Left ventricle myocardium inferior (tissue), 1 donor: ENCODE measurements at regions not wholly inside any gene's neighbourhood (a gene's known extent, or its start where the extent isn't known, plus 50 kb on each side); places are given as distances from the start of the nearest gene placed in this dataset.

Source experiments
- DNase-seq: peaks from one replicate; pipeline ENCODE4 v3.0.0-alpha.2; 2020
- H3K27ac ChIP-seq: fragments of 200-600 bp; replicated peaks from 2 replicates; pipeline ENCODE4 v1.8.0; 2021
- H3K27me3 ChIP-seq: fragments of 200-600 bp; 2 replicates; pipeline ENCODE4 v1.8.0; 2021; ENCODE audit warnings: low read depth
- H3K36me3 ChIP-seq: fragments of 200-600 bp; 2 replicates; pipeline ENCODE4 v1.8.0; 2021
- H3K4me1 ChIP-seq: fragments of 200-600 bp; 2 replicates; pipeline ENCODE4 v1.8.0; 2021
- H3K4me3 ChIP-seq: fragments of 200-600 bp; 2 replicates; pipeline ENCODE4 v1.8.0; 2021; ENCODE audit warnings: mild to moderate bottlenecking, moderate library complexity
- H3K9me3 ChIP-seq: fragments of 200-600 bp; replicated peaks from 2 replicates; pipeline ENCODE4 v1.8.0; 2021
- intact Hi-C: fragments of 100-400 bp; cut with micrococcal nuclease; formaldehyde crosslinking; loops from one replicate; pipeline ENCODE4 v1.11.0; 2022
- TF ChIP-seq, protein P1 (sequence below): fragments of 200-600 bp; IDR thresholded peaks from 2 replicates; pipeline ENCODE4 v1.8.0; 2021; ENCODE audit warnings: antibody characterized with exemption, mild to moderate bottlenecking, borderline replicate concordance
- donor health status: DM: no; HTN: yes; CAD: no; lungs with severe emphysema.

DNA sequence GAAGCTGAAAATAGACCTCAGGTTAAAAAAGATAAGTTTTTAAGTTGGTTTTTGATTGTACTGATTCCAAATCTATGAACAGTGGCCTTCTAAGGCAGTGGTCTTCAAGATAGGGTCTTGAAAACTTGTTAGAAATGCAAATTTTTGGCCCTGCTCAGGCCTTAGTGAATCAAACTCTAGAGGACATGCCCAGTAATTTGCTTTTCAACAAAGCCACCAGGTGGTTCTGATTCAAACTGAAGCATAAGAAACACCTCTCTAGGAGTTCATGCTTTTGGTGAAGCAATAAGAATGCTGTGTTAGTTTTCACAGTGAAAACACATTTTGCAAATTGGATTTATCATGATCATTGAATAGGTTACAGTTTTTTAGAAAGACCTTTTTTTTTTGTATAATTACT lies 1849.4 kb upstream of the AGA start:
- intact Hi-C loops: no loop called here
- H3K4me3 ChIP-seq: no peak overlapping the region
- no peak for DNase-seq
- TF ChIP-seq, protein P1, sequence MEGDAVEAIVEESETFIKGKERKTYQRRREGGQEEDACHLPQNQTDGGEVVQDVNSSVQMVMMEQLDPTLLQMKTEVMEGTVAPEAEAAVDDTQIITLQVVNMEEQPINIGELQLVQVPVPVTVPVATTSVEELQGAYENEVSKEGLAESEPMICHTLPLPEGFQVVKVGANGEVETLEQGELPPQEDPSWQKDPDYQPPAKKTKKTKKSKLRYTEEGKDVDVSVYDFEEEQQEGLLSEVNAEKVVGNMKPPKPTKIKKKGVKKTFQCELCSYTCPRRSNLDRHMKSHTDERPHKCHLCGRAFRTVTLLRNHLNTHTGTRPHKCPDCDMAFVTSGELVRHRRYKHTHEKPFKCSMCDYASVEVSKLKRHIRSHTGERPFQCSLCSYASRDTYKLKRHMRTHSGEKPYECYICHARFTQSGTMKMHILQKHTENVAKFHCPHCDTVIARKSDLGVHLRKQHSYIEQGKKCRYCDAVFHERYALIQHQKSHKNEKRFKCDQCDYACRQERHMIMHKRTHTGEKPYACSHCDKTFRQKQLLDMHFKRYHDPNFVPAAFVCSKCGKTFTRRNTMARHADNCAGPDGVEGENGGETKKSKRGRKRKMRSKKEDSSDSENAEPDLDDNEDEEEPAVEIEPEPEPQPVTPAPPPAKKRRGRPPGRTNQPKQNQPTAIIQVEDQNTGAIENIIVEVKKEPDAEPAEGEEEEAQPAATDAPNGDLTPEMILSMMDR: no peak
- no peaks in the 10 kb centered on the region for H3K36me3 ChIP-seq
- H3K4me1 ChIP-seq: no peaks in the 10 kb centered on the region
- H3K9me3 ChIP-seq: peaks cover 18% of the 10 kb centered on the region
- no peak overlapping the region for H3K27ac ChIP-seq
- H3K27me3 ChIP-seq: no peaks in the 10 kb centered on the region

DNA sequence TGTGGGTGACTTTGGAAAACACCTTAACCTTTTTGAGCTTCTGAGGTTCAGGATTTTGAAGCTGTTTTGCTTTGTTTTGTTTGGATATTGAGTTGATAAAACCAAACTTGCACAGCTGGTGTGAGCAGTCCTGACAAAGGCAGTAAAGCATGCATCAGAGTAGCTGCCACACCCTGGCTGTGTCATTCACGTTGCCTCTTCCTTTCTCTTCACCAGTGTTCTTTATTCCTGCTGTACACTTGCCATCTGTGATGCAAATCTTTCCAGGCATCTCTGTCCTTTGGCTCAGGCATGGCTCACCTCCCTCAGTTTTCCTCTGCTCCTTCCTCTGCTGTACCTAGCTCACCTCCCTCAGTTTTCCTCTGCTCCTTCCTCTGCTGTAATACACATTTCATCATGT lies 1850.2 kb upstream of the AGA start:
- intact Hi-C loops: no loop called here
- no peak for DNase-seq
- Histone ChIP-seq H3K4me3 (no peak overlapping the region), H3K27ac (no peak overlapping the region), H3K36me3 (no peaks in the 10 kb centered on the region), H3K4me1 (no peaks in the 10 kb centered on the region), H3K9me3 (peaks cover 26% of the 10 kb centered on the region), H3K27me3 (no peaks in the 10 kb centered on the region)
- TF ChIP-seq, protein P1: no peak

DNA sequence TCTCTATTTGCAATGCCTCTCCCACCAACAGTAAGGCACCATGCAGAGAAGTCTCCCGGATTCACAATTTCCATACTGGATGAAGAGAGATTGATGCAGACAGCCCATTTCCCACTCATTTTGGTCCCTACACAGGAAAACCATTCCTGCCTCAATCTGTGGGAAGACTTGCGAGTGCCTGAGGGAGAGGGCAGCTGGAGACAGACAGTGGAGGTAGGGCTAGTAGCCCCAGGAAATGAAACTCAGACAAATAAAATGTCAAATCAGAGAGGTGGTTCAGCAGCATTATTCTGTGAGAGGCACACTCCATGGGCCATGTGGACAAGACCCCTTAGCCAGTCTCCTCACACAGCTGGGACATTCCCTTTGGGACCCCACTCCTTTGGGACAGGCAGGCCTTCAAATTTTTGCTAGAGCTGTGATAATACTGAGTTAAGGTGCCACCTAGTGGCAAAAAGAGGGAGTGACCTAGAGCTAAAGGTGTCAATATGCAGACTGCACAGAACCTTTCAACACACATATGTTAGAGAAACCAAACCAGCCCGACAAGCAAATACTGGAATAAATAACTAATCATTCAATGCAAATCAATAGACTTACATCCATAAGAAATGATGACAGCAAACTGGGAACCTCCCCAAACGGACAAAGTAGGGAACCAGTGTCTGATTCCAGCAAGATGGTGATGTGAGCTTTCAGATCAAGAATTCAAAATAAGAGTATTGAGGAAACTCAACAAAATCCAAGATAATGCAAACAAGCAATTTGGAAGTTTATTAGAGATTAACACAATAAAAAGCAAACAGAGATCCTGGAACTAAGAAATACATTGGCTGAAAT lies 1865.3 kb upstream of the AGA start:
- peaks cover 82% of the 10 kb centered on the region for H3K9me3 ChIP-seq
- H3K4me1 ChIP-seq: no peaks in the 10 kb centered on the region
- H3K4me3 ChIP-seq: no peak overlapping the region
- TF ChIP-seq, protein P1: no peak
- intact Hi-C loops: no loop called here
- no peak for DNase-seq
- H3K27ac ChIP-seq: no peak overlapping the region
- no peaks in the 10 kb centered on the region for H3K27me3 ChIP-seq
- H3K36me3 ChIP-seq: no peaks in the 10 kb centered on the region

DNA sequence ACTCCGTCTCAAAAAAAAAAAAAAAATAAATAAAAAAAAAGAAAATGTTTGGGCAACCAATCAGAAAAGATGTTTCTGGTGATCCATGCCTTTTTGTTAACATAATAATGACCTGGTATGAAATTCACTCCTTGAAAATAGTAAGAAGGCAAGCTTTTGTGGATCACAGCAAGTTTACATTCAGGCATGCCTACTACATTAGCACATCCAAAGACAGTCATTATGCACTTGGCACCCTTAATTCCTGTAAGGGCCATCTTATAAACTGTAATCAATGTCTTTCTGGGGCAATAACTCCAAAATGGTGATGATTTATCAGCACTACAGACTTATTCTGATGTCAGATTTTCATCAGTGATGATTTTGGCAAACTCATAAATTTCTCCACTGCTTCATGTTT lies 1871.6 kb upstream of the AGA start:
- Histone ChIP-seq H3K36me3 (no peaks in the 10 kb centered on the region), H3K4me1 (no peaks in the 10 kb centered on the region), H3K27me3 (no peaks in the 10 kb centered on the region), H3K4me3 (no peak overlapping the region), H3K27ac (no peak overlapping the region), H3K9me3 (peaks cover 49% of the 10 kb centered on the region)
- intact Hi-C loops: no loop called here
- TF ChIP-seq, protein P1: no peak
- DNase-seq: no peak

DNA sequence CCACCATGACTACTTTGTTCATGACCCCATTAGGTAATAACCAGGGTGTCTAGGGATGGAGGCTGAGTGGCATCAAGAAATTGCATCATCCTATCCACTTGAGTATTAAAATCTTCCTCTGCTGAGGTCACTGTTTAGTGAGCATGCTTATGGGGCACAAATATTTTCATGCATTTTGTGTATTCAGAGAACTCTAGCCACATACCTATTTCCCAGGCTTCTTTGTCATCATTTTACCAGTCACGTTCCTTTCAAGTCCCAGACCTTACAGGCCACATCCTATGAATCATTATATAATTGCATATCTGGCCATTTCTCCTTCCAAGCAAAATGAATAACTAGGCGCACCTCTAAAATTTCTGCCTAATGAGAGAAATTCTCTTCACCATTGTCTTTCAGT lies 1882.9 kb upstream of the AGA start:
- intact Hi-C loops: no loop called here
- H3K27ac ChIP-seq: no peak overlapping the region
- no peak overlapping the region for H3K4me3 ChIP-seq
- no peaks in the 10 kb centered on the region for H3K9me3 ChIP-seq
- H3K4me1 ChIP-seq: no peaks in the 10 kb centered on the region
- no peaks in the 10 kb centered on the region for H3K36me3 ChIP-seq
- no peak for DNase-seq
- H3K27me3 ChIP-seq: no peaks in the 10 kb centered on the region
- TF ChIP-seq, protein P1: no peak
